22Rv1 (cell line): ENCODE measurements at regions not wholly inside any gene's neighbourhood (a gene's known extent, or its start where the extent isn't known, plus 50 kb on each side); places are given as distances from the start of the nearest gene placed in this dataset.
A peak's percentile ranks its signal among the peaks of the same experiment; 100 is the strongest.
"Not testable (repeated sequence)": the region's sequence is repeated elsewhere in the genome, so short reads cannot be mapped to it uniquely, and the experiment has no call there.

Source experiments
- H3K27ac ChIP-seq: fragments of 450-650 bp; 2 replicates; pipeline ENCODE4 v1.5.1; 2017
- ZFX ChIP-seq: fragments of 450-650 bp; IDR thresholded peaks from 2 replicates; pipeline ENCODE4 v1.6.1; 2017; ENCODE audit warnings: antibody characterized with exemption, borderline replicate concordance
- TF ChIP-seq, protein P1 (sequence below): fragments of 450-650 bp; IDR thresholded peaks from 2 replicates; pipeline ENCODE4 v1.5.1; 2017; ENCODE audit warnings: mild to moderate bottlenecking

DNA sequence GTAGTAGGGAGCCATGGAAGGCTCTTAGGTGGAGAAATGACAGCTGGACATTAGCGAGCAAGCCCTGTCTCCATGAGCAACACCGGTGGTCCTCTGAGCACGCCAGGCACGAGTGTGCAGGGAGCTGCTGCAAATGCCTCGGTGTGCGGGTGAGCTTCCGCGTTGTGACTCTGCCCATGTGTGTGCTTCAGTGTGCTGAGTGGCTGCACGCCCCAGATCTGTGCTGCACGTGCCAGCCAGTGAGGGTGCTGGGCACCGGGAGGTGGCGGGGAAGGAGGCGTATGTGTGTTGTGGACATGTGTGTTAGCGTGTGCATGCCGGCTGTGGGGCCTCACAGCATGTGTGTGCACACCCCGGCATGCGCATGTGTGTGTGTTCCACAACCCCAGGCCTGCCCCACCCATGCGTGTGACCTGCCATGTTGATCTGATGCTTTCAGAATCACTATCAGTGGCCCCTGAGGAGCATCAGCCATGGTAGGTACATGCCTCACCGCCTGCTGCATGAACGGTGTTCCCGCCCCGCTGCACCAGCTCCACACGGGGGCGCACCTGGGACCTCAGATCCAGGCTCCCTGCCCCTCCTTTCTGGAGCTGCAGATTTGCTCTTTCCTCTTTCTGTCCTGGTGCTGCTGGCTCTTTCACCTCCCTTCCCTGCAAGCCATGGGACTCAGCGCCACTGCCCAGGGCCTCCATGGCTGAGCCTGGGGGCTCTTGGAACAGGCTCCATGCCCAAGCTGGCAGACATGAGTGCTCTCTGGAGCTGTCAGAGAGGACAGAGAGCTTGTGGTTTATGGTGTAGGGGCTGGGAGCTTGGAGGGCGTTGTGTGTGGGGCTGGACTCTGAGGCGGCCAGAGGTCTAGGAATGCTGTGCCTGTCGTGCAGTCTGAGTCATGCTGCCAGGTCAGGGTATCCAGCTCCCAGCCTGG is 169.4 kb downstream of the TBC1D2B start:
- TF ChIP-seq, protein P1, sequence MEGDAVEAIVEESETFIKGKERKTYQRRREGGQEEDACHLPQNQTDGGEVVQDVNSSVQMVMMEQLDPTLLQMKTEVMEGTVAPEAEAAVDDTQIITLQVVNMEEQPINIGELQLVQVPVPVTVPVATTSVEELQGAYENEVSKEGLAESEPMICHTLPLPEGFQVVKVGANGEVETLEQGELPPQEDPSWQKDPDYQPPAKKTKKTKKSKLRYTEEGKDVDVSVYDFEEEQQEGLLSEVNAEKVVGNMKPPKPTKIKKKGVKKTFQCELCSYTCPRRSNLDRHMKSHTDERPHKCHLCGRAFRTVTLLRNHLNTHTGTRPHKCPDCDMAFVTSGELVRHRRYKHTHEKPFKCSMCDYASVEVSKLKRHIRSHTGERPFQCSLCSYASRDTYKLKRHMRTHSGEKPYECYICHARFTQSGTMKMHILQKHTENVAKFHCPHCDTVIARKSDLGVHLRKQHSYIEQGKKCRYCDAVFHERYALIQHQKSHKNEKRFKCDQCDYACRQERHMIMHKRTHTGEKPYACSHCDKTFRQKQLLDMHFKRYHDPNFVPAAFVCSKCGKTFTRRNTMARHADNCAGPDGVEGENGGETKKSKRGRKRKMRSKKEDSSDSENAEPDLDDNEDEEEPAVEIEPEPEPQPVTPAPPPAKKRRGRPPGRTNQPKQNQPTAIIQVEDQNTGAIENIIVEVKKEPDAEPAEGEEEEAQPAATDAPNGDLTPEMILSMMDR, result no peak
- TF ChIP-seq ZFX, result no peak
- no peak overlapping the region for H3K27ac ChIP-seq

DNA sequence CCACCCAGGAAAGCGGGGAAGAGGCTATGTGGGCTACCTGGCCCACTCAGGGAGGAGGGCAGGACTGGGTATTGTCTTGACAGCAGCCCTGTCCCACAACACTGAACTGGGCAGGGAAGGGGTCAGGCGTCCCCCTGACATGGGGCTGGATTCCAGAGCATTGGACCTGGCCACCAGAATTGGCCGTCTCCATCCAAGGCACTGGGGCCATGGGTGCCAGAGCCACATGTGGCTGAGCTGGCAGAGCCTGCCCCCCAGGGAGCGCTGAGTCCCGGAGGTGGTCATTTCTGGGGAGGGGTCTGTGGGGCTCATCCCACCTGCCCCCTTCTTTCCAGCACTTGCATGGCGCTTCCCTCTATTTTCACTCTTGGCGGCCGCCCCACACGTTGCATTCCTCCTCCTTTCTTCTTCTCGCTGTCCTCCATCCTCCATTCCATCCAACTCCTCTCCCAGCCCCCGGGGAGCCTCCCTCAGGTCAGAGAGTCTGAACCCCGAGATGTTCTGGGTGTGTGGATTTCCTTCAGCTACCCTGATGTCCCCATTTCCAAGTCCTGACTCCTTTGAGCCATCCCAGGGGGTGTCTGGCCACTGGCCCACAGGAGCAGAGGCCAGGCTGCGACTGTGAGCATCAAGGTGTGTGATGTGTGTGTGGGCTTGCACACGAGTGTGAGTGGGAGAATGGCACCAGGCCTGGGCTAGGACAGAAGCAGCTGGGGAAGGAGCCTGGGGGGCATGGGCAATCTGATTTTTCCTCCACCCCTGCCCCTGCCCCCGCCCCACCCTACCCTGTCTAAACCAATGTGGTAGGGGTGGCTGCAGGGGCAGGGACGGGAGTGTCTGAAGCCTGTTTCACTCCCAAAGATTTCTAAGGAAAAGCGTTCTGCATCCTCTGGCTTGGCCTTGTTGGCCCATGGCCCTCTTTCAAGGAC is 171.2 kb downstream of the TBC1D2B start:
- H3K27ac ChIP-seq, result not testable (repeated sequence)

DNA sequence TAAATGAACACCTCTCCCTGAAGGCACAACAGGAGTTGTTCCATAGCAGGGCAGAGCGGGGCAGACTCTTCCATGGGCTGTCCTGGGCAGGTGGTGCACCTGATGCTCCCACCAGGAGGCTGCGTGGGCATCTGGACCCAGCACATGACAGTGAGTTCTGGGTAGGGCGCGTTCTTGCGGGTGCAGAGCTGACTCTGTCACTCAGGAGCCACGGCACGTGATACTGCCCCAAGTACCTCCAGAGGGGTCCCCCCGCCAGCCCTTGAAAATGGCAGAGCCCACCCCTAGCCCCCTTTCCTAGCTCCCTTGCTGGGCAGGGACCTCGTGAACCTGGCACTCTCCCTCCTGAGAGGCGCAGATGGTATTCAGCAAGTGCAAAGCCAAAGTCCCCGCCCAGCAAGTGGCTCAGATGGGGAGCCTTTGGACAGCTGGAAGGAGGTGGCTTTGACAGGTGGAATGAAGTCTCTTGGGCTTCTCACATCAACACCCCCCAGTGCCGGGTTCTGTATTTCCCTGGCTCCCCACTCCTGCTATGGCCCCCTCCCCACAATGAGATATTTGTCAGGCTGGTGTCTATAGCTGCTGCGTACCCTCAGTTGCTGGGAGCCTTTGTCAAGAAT is 172.1 kb downstream of the TBC1D2B start:
- H3K27ac ChIP-seq, result no peak overlapping the region
- TF ChIP-seq, protein P1, result no peak
- no peak for TF ChIP-seq ZFX

DNA sequence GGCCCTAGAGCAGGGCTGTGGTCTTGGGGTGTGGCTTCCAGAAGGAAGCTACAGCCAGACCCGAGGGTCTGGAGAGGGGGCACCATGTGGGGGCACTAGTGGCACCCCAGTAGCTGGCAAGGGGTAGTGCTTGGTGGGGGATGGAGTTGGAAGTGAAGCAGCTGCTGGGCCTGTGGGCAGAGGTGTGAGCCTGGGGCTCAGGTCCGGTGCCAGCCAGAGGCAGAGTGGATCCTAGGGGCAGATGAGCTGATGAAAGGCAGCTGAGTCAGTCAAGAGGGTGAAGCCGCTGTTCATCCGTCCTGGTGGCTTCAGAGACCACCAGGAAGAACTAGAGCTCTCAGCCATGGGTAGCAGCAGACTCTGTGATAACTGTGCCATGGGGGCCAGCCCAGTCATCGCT is 172.6 kb downstream of the TBC1D2B start:
- no peak overlapping the region for H3K27ac ChIP-seq
- no peak for TF ChIP-seq ZFX
- TF ChIP-seq, protein P1, result no peak

DNA sequence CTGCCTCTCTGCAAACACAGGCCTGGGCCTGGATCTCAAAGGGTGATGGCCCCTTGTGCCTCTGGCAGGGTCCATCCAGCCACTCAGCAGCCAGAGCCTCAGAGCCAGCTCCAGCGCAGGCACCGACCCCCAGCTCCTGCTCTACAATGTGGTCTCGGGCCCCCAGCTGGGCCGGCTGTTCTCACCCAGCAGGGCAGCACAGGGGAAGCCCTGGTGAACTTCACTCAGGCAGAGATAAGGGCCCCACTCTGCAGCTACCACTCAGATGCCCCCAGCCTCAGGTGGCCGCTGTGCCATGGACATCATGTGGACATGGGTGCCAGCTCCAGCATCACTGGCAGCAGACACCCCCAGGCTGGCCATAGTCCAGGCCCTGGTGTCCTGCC is 173.1 kb downstream of the TBC1D2B start:
- TF ChIP-seq ZFX, result no peak
- TF ChIP-seq, protein P1, result no peak
- H3K27ac ChIP-seq, result no peak overlapping the region

DNA sequence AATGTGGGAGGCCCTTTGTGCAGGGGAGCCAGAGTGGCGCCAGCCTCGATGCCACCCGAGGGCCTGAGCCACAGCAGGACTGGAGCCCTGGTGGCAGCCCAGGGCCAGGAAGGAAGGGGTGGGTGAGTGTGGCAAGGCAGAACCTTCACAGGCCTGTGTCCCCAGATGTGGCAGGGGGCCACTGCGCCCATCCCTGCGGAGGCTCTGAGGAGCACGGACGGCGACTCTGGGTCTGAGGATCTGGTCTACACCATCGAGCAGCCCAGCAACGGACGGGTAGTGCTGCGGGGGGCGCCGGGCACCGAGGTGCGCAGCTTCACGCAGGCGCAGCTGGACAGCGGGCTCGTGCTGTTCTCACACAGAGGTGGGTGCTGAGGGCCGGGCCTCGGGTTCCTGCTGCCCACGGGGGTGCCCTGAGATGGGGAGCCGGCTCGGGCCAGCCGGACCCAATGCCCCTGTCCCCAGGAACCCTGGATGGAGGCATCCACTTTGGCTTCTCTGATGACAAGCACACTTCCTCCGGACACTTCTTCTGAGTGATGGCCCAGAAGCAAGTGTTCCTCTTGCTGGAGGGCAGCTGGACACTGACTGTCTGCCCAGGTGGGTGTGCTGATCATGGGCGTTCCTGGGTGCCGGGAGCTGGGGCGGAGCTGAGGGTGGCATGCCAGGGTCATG is 173.6 kb downstream of the TBC1D2B start:
- not testable (repeated sequence) for H3K27ac ChIP-seq

DNA sequence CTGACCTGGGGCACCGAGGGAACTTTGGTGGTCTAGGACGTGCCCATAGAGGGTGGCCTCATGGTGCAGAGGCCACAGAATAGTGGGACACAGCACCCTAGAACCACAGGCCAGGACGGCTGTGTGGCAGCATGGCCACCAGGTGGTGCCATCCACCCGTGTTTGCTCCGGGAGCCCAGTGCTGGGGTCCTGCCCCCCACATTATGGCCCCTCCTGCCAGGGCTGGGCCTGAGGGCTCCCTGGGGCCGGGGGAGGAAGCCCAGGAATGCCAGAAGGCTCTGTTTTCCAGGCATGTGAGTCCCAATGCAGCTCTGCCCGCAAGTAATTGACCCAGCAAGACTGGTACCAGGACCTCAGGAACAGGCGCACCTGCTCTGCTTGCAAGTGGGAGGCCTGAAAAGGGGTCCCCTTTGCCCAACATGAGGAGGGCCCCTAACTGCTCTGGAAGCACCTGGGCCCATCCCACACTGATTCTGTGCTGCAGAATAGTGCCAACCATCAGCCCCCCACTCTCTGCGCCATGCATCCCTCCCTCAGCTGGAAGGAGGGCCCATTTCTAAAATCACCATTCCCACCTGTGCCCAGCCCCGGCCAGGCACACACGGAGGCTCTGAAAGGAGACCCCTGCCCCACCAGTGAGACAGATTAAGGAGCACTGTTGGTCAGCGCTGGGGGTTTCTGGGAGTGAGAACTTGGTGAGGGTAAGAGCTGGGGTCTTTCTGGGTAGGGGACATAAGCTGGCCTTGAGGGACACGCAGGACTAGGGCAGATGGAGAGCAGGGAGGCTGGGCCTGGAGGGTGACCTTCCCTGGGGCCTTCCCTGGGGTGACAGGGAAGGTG is 174.4 kb downstream of the TBC1D2B start:
- not testable (repeated sequence) for H3K27ac ChIP-seq
- TF ChIP-seq, protein P1, result peak; percentile 80
